ENCODE measurements at regions not wholly inside any gene's neighbourhood (a gene's known extent, or its start where the extent isn't known, plus 50 kb on each side); places are given as distances from the start of the nearest gene placed in this dataset.

GRCh38 chr9:25827626-25828025 is 149.4 kb upstream of the TUSC1 start:
- DNase-seq (ENCODE audit: low spot score in 2 of 2), result no peak
- TF ChIP-seq POLR2AphosphoS5 (IDR thresholded peaks at IDR 0.05) (no peak), CTCF (IDR thresholded peaks at IDR 0.05) (no peak), POLR2A (IDR thresholded peaks at IDR 0.05) (no peak)
- Histone ChIP-seq H3K4me3 (no peak overlapping the region), H3K27ac (no peak overlapping the region), H3K4me1 (no peaks in the 10 kb centered on the region), H3K9me3 (peaks cover 16 to 18% of the 10 kb centered on the region in 2 donors), H3K36me3 (no peaks in the 10 kb centered on the region), H3K27me3 (no peaks in the 10 kb centered on the region)
- intact Hi-C loops (cut with DNase I; ENCODE audit: low total_unique reads), result no loop called here

- Histone ChIP-seq H3K4me1 (no peaks in the 10 kb centered on the region), H3K9me3 (no peaks in the 10 kb centered on the region), H3K4me3 (no peak overlapping the region), H3K27ac (no peak overlapping the region), H3K36me3 (no peaks in the 10 kb centered on the region), H3K27me3 (no peaks in the 10 kb centered on the region)
- no peak for TF ChIP-seq CTCF (IDR thresholded peaks at IDR 0.05)
- TF ChIP-seq POLR2A (IDR thresholded peaks at IDR 0.05), result no peak
- TF ChIP-seq POLR2AphosphoS5 (IDR thresholded peaks at IDR 0.05), result no peak
- DNase-seq (ENCODE audit: low spot score in 2 of 2), result no peak
- intact Hi-C loops (cut with DNase I; ENCODE audit: low total_unique reads), result no loop called here
Measured at GRCh38 chr9:25816439-25816838, 138.2 kb upstream of the TUSC1 start.

- TF ChIP-seq POLR2AphosphoS5 (IDR thresholded peaks at IDR 0.05) (no peak), CTCF (IDR thresholded peaks at IDR 0.05) (no peak), POLR2A (IDR thresholded peaks at IDR 0.05) (no peak)
- Histone ChIP-seq H3K4me1 (no peaks in the 10 kb centered on the region), H3K9me3 (no peaks in the 10 kb centered on the region), H3K27me3 (no peaks in the 10 kb centered on the region), H3K27ac (no peak overlapping the region), H3K4me3 (no peak overlapping the region), H3K36me3 (no peaks in the 10 kb centered on the region)
- intact Hi-C loops (cut with DNase I; ENCODE audit: low total_unique reads), result no loop called here
- no peak for DNase-seq (ENCODE audit: low spot score in 2 of 2)
Measured at GRCh38 chr9:25814023-25814422, 135.8 kb upstream of the TUSC1 start.

GRCh38 chr9:25813478-25813877 is 135.2 kb upstream of the TUSC1 start:
- no peaks in the 10 kb centered on the region for H3K27me3 ChIP-seq
- DNase-seq (ENCODE audit: low spot score in 2 of 2), result no peak
- H3K4me3 ChIP-seq, result no peak overlapping the region
- TF ChIP-seq CTCF (IDR thresholded peaks at IDR 0.05) (no peak), POLR2A (IDR thresholded peaks at IDR 0.05) (no peak), POLR2AphosphoS5 (IDR thresholded peaks at IDR 0.05) (no peak)
- no peaks in the 10 kb centered on the region for H3K9me3 ChIP-seq
- no peaks in the 10 kb centered on the region for H3K36me3 ChIP-seq
- intact Hi-C loops (cut with DNase I; ENCODE audit: low total_unique reads), result no loop called here
- no peaks in the 10 kb centered on the region for H3K4me1 ChIP-seq
- no peak overlapping the region for H3K27ac ChIP-seq

GRCh38 chr9:25808554-25808953 is 130.3 kb upstream of the TUSC1 start:
- H3K4me3 ChIP-seq, result no peak overlapping the region
- intact Hi-C loops (cut with DNase I; ENCODE audit: low total_unique reads), result no loop called here

More at GRCh38 chr9:25808554-25808953, 130.3 kb upstream of the TUSC1 start:
- Histone ChIP-seq H3K27me3 (no peaks in the 10 kb centered on the region), H3K4me1 (no peaks in the 10 kb centered on the region), H3K27ac (no peak overlapping the region), H3K36me3 (no peaks in the 10 kb centered on the region), H3K9me3 (no peaks in the 10 kb centered on the region)
- no peak for DNase-seq (ENCODE audit: low spot score in 2 of 2)
- no peak for TF ChIP-seq CTCF (IDR thresholded peaks at IDR 0.05)
- TF ChIP-seq POLR2AphosphoS5 (IDR thresholded peaks at IDR 0.05), result no peak
- no peak for TF ChIP-seq POLR2A (IDR thresholded peaks at IDR 0.05)

Data from breast epithelium (tissue), 4 donors.